K562 (cell line): ENCODE measurements at regions not wholly inside any gene's neighbourhood (a gene's known extent, or its start where the extent isn't known, plus 50 kb on each side); places are given as distances from the start of the nearest gene placed in this dataset.

ENCODE experiments used
- ATAC-seq: fragments of 200-7000 bp; cut with Tn5 transposase; 3 replicates; pipeline ENCODE4 v1.9.1; 2020; ENCODE audit warnings: moderate library complexity
- BruUV-seq: library from RNA; stranded (reverse); fragments of 400-500 nt; replicated peaks from 2 replicates; lab custom pipeline; 2021; lab: Mats Ljungman, UMichigan
- CTCF ChIA-PET: fragments of 300-600 bp; formaldehyde crosslinking; extraction: SDS; loops from one replicate; lab custom pipeline; 2021; ENCODE audit warnings: low intra/inter-chr PET ratio; lab: Yijun Ruan, JAX
- POLR2A ChIA-PET: fragments of 300-600, 350-650 bp; sonication (Branson Sonifier 250); formaldehyde crosslinking; extraction: SDS; loops from one replicate; lab custom pipeline; 2021; ENCODE audit warnings: antibody characterized with exemption, inconsistent platforms; lab: Yijun Ruan, JAX
- DNase-seq, 4 experiments: peaks; one replicate each; pipeline versions ENCODE4 v3.0.0 to v3.0.0-alpha.2; 2011 to 2018; ENCODE audit warnings: low spot score in 3 of 4, mixed read lengths in 3 of 4; ENCODE audit errors: extremely low read depth in 1 of 4
- FAIRE-seq: peaks from 2 replicates; lab custom pipeline; 2011; peaks lifted over from hg19 to GRCh38; lab: Jason Lieb, UNC
- H2AFZ ChIP-seq: 2 replicates; pipeline ENCODE4 v1.6.0; 2011; ENCODE audit warnings: low read depth, low read length, control low read depth, inconsistent platforms
- H3K27ac ChIP-seq: fragments of 200-600 bp; 3 replicates; pipeline ENCODE4 v1.8.0; 2011; ENCODE audit warnings: low read depth, mild to moderate bottlenecking, control low read depth, inconsistent platforms, low read length, moderate library complexity, mixed read lengths; ENCODE audit errors: extremely low read depth
- H3K27me3 ChIP-seq, 2 experiments: fragments of 300-600 bp in 1 of 2; 2 replicates in 1 of 2; 3 replicates in 1 of 2; pipeline versions ENCODE4 v1.6.0 to v1.8.0; 2011; ENCODE audit warnings: inconsistent platforms in 2 of 2, low read length in 2 of 2, mild to moderate bottlenecking in 1 of 2, mixed read lengths in 1 of 2, moderate library complexity in 1 of 2; ENCODE audit not compliant: control insufficient read depth in 2 of 2, insufficient read depth in 2 of 2
- H3K36me3 ChIP-seq: fragments of 300-600 bp; 3 replicates; pipeline ENCODE4 v1.8.0; 2011; ENCODE audit warnings: mild to moderate bottlenecking, low read length, inconsistent platforms; ENCODE audit not compliant: control insufficient read depth, insufficient read depth
- H3K4me1 ChIP-seq, 2 experiments: fragments of 200-600 bp in 1 of 2; replicated peaks in 1 of 2; 2 replicates in 1 of 2; 3 replicates in 1 of 2; pipeline versions ENCODE4 v1.5.1 to v1.8.0; 2011; ENCODE audit warnings: inconsistent platforms in 2 of 2, low read length in 2 of 2, mild to moderate bottlenecking in 1 of 2, mixed read lengths in 1 of 2, moderate library complexity in 1 of 2; ENCODE audit not compliant: control insufficient read depth in 2 of 2, insufficient read depth in 2 of 2
- H3K4me2 ChIP-seq: 2 replicates; pipeline ENCODE4 v1.6.1; 2011; ENCODE audit warnings: low read length, control low read depth, inconsistent platforms, mixed read lengths; ENCODE audit not compliant: insufficient read depth
- H3K4me3 ChIP-seq: fragments of 200-600 bp; sonication (generic), shearing (Covaris generic); 2 replicates; pipeline ENCODE4 v1.5.1; 2016; ENCODE audit warnings: control low read depth, inconsistent platforms
- H3K79me2 ChIP-seq: fragments of 200-600 bp; 3 replicates; pipeline ENCODE4 v1.8.0; 2011; ENCODE audit warnings: low read length, inconsistent platforms; ENCODE audit not compliant: control insufficient read depth, insufficient read depth
- H3K9ac ChIP-seq, 2 experiments: 2 replicates each; pipeline versions ENCODE4 v1.6.0 to v1.6.1; 2011; ENCODE audit warnings: low read depth in 2 of 2, low read length in 2 of 2, control low read depth in 1 of 2, inconsistent platforms in 1 of 2, mild to moderate bottlenecking in 1 of 2, mixed read lengths in 1 of 2; ENCODE audit not compliant: insufficient read depth in 1 of 2
- H3K9me1 ChIP-seq: one replicate; pipeline ENCODE4 v1.6.0; 2011; ENCODE audit warnings: inconsistent platforms, mild to moderate bottlenecking, low read length, moderate library complexity; ENCODE audit not compliant: control insufficient read depth, insufficient read depth
- H3K9me3 ChIP-seq: replicated peaks from 2 replicates; pipeline ENCODE4 v1.5.1; 2011; ENCODE audit warnings: low read depth, low read length, inconsistent platforms; ENCODE audit not compliant: control insufficient read depth, insufficient read depth
- H4K20me1 ChIP-seq: replicated peaks from 2 replicates; pipeline ENCODE4 v1.6.1; 2011; ENCODE audit warnings: low read length, inconsistent platforms, mixed read lengths; ENCODE audit not compliant: control insufficient read depth, insufficient read depth
- CHD2 ChIP-seq: IDR thresholded peaks from 2 replicates; pipeline ENCODE4 v1.6.1; 2011; ENCODE audit warnings: low read depth, low read length
- MXI1 ChIP-seq: IDR thresholded peaks from 2 replicates; pipeline ENCODE4 v1.6.1; 2011; ENCODE audit warnings: low read depth, mild to moderate bottlenecking, improper control_type of control experiment, low read length
- POU5F1 ChIP-seq: fragments of 150-350 bp; IDR thresholded peaks from 2 replicates; pipeline ENCODE4 v1.6.1; 2014; ENCODE audit warnings: borderline replicate concordance, low read length, low read depth, mild to moderate bottlenecking; ENCODE audit not compliant: partially characterized antibody
- ZBTB40 ChIP-seq, 2 experiments: fragments of 450-650 bp in 1 of 2; sonication (generic) in 1 of 2; formaldehyde crosslinking in 1 of 2; IDR thresholded peaks; 2 replicates each; pipeline versions ENCODE4 v1.7.1 to v1.9.0; 2016 to 2022; ENCODE audit warnings: inconsistent platforms in 1 of 2, mild to moderate bottlenecking in 1 of 2, missing genetic modification reagents in 1 of 2
- ZNF512 ChIP-seq: IDR thresholded peaks from 2 replicates; pipeline ENCODE4 v1.6.1; 2016; ENCODE audit warnings: missing genetic modification characterization, missing compliant biosample characterization
- whole genome bisulfite sequencing: fragments of 100-300 bp; shearing (Covaris generic); methylation state at CpG from one replicate; pipeline ENCODE4 v1.1.6; 2016; ENCODE audit warnings: low coverage, mixed read lengths; ENCODE audit not compliant: insufficient coverage; ENCODE audit errors: missing lambda C conversion rate; 5-methylcytosine and 5-hydroxymethylcytosine counted together
- in situ Hi-C: fragments of 300-500 bp; cut with MboI; formaldehyde crosslinking; loops from 4 replicates; pipeline ENCODE4 v1.15.0; 2018; ENCODE audit warnings: inconsistent platforms, mixed read lengths
- intact Hi-C: fragments of 100-400 bp; cut with micrococcal nuclease; formaldehyde crosslinking; loops from 2 replicates; pipeline ENCODE4 v1.14.2; 2022

GRCh38 chr11:115871161-115871760 is 367.0 kb upstream of the CADM1 start:
- ATAC-seq (no peak), DNase-seq (no peak)
- intact Hi-C loops = no loop called here
- H3K36me3 ChIP-seq = no peaks in the 10 kb centered on the region
- BruUV-seq = no TSS peak
- no peak overlapping the region for H3K27ac ChIP-seq
- H3K9me3 ChIP-seq = no peaks in the 10 kb centered on the region
- TF ChIP-seq CHD2 = no peak
- no peak for TF ChIP-seq ZNF512
- TF ChIP-seq MXI1 = no peak
- no peak for TF ChIP-seq POU5F1
- TF ChIP-seq ZBTB40 (IDR thresholded peaks at IDR 0.05) = no peak
- no peak for TF ChIP-seq ZBTB40 (CRISPR knock-in tag; IDR thresholded peaks at IDR 0.05)
- TF ChIP-seq, all 486 proteins: peak for 0
- in situ Hi-C loops = no loop called here
- Histone ChIP-seq H3K4me3 (no peak overlapping the region), H3K9me1 (no peaks in the 10 kb centered on the region), H2AFZ (no peak overlapping the region), H3K27me3 (no peaks in the 10 kb centered on the region), H4K20me1 (no peaks in the 10 kb centered on the region), H3K79me2 (no peaks in the 10 kb centered on the region), H3K9ac (no peak overlapping the region), H3K4me1 (no peaks in the 10 kb centered on the region), H3K4me2 (no peak overlapping the region)
- no peak for FAIRE-seq
- ChIA-PET POLR2A (no interaction called here), CTCF (no interaction called here)
- 0% methylated on average over 9 of the region's 9 CpGs for WGBS
